SK-N-MC (cell line): ENCODE measurements at regions not wholly inside any gene's neighbourhood (a gene's known extent, or its start where the extent isn't known, plus 50 kb on each side); places are given as distances from the start of the nearest gene placed in this dataset.

Experiments used
- EZH2 ChIP-seq: fragments of 200-600 bp; sonication (generic); IDR thresholded peaks from one replicate; pipeline ENCODE4 v1.6.1; 2017; ENCODE audit warnings: antibody characterized with exemption
- FOXP2 ChIP-seq: optimal IDR thresholded peaks from 2 replicates; pipeline ENCODE3; 2011; ENCODE audit warnings: mild to moderate bottlenecking, moderate library complexity; ENCODE audit not compliant: insufficient read depth; ENCODE audit errors: extremely low read length, control extremely low read depth
- POLR2AphosphoS5 ChIP-seq: IDR thresholded peaks from 2 replicates; pipeline ENCODE4 v1.6.1; 2012; ENCODE audit warnings: mild to moderate bottlenecking, low read depth, low read length, borderline replicate concordance

- TF ChIP-seq POLR2AphosphoS5: no peak
- no peak for TF ChIP-seq FOXP2
- no peak for TF ChIP-seq EZH2
Measured at GRCh38 chr2:100731535-100731981, 88.4 kb upstream of the NPAS2 start.
